ENCODE measurements at regions not wholly inside any gene's neighbourhood (a gene's known extent, or its start where the extent isn't known, plus 50 kb on each side); places are given as distances from the start of the nearest gene placed in this dataset.
"Not testable (repeated sequence)": the region's sequence is repeated elsewhere in the genome, so short reads cannot be mapped to it uniquely, and the experiment has no call there.

DNA sequence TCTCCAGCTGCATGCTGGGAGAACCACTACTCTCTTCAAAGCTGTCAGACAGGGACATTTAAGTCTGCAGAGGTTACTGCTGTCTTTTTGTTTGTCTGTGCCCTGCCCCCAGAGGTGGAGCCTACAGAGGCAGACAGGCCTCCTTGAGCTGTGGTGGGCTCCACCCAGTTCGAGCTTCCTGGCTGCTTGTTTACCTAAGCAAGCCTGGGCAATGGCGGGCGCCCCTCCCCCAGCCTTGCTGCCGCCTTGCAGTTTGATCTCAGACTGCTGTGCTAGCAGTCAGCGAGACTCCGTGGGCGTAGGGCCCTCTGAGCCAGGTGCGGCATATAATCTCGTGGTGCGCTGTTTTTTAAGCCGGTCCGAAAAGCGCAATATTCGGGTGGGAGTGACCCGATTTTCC is 215.0 kb downstream of the STIM2 start:
- DNase-seq = not testable (repeated sequence)

DNA sequence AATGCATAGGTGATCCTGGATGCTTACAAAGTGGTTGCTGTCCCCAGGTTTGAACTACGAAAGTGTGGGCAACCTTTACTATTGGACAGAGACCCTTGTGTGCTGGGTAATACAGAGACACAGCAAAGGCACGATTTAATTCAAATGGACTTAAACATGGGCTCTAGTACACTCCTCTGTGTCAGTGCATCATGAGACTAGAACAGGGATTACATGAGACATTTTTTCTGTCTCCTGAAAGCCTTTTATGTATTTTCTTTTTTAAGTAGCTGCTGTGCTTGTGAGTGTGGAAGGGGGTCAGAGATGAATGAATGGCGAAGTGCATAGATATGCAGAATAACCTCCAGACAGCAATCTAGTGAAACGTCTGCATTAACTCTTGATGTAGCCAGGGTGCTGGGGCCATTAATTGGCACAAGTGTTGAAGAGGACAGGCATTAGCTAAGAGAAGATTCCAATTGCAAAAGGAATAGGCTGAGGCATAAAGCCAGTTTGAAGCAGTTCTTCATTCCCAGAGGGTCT is 218.4 kb downstream of the STIM2 start:
- DNase-seq = no peak

DNA sequence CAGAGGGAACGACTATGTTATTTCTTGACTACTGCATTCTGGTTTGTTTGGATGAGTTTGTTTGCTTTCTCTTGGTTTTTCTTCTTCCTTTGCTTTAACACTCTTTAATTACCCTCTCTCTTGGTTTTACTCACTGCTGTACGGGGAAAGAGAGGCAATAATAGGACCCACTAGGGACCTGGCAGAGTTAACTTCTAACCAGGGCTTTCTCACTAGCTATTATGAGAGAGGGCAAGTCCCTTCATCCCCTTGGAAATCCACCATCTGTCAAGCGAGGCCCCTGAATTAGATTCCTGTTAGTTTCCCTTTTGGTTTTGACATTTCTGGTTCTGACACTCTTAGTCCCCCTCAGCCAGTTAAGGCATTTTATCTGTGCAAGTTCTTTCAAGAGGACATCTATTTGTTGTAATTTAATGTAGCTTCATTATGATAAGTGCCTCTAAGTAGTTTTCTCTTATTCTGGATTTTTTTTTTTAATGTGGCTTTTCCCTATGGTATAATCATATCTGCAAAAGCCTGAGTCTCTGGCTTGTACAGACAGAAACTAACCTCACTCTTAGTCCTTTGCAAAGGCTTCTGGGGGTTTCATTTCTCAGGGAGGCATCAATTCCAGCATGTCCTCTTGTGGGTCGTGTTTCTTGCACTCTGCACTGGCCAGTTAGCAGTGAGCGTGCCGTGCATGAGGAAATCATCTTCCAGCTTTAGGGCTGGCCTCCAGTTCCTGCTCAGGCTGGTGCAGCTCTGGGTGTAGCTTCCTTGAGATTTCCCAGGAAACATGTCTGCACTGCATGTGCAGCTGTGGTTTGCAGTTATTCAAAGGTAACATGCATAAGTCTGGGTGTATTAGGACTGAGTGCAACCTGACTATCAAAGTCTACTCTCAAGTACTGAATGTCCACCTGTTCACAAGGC is 221.3 kb downstream of the STIM2 start:
- no peak for DNase-seq

DNA sequence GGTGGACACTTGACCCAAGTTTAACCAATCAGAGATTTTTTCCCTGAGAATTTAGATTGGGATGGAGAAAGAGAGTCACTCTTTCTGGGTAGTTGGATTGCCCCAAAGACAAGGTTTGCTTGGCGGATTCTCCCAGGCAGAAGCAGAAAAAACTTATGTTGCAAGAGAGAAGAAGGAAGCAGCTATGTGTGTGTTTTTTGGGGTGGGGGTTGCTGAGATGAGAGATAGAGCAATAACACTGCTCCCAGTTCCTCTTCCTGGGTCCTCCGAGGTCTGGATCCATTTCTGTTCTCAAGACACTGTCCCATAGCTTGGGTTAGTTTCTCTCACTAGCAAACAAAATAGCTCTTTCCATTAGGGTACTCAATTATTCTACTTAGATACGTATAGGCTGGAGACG is 222.1 kb downstream of the STIM2 start:
- DNase-seq = no peak

DNA sequence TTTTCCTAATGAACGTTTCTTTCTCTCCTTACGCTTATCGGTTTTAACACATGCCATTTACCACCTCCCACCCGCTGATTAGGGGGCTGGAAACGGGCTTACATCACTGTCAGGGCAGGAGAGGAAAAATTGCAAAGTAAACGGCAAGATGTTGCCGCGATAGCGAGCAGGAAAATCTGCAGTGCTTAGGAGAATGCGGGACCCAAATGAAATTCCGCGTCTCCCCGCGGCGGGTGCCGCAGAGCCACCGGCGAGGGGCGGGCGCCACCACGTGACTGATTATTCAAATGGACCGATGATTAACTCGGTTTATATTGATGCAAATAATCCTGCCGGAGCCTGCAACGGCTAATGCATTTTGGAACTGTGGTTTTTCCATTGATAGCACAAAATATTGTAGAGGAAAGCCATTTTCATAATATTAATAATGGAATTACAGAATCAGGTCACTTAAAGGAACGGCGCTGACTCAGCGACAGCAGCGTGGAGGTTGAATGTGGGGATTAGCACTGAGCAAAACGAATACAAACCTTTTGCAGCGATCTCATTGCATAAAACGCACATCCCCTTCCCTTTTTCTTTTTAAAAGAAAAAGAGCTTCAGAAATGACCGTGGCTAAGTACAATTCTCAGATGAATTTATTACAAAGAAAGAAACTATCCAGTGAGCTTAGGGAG is 224.2 kb downstream of the STIM2 start:
- no peak for DNase-seq

DNA sequence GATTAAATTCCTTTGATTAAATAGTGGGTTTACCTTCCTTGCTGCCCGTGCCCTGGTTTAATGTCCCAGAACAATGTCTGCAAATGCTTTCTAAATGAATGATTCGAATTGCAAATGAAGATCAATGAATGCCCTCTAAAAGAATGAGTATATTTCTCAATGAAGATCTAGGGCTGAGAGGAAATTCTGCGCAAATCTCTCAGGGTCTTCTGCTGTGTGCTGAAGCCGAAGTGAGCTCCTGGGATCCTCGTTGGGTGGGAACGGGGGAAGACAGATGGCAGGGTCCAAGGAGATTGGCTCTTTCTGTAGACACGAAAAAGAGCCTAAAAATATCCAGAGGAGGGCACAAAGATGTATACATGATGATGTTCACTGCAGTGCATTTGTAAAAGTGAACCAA is 224.8 kb downstream of the STIM2 start:
- no peak for DNase-seq

DNA sequence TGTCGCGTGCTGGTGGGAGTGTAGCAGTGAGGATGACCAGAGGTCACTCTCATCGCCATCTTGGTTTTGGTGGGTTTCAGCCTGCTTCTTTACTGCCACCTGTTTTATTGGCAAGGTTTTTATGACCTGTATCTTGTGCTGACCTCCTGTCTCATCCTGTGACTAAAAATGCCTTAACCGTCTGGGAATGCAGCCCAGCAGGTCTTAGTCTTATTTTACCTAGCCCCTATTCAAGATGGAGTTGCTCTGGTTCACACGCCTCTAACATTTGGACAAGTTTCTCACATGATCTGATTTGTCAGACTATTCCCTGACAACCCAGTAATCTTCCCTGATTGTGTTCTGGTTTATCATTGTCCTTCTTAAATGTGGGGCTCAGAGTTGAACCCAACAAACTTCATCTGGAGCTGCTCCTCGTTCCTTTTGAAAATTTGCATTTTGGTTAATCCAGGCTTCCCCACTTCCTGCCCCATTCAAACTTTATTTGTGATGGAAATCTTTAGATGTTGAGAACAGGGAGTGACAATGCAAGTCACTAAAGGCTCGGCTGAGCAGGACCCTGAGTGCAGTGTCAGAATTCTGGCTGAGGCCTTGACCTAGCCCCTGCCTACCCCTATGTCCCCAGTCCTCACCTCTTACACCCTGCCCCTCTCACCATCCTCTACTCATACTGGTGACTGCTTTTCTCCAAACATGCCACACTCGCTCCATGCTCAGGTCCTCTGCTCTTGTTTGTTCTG is 226.8 kb downstream of the STIM2 start:
- DNase-seq = no peak

DNA sequence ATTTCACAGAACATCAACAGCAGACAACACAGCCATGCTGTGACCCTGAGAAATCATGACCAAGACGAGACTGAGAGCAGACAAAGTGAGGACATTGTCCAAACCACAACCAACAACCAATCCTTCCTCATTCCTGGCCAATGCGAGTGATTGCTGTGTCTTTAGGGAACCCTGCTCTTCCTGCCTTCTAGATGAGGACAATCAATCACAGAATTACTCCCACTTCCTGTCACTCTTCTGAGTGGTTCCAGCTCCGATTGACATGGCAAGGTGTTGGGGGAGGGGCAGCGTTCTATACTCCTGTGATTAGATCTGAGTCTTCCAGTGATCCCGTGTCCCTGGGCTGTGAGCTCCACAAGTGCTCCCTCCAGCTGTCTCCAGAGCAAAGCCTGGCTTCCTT is 227.8 kb downstream of the STIM2 start:
- no peak for DNase-seq

DNA sequence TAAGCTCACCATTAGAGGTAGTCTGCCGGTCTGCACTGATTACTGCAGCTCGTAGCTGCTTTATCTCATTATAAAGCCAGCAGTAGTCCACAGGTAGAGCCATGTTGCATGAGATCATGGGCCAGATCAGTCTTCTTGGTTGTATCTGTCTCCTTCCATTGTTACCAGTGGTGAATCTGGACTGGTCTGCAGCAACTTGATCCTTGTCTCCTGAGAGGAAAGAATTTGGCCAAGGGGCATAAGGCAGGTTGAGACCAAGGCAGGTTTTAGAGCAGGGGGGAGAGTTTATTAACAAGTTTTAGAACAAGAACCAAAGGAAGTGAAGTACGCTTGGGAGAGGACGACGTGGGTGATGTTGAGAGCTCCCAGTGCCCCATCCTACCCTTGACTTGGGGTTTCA is 228.5 kb downstream of the STIM2 start:
- no peak for DNase-seq

DNA sequence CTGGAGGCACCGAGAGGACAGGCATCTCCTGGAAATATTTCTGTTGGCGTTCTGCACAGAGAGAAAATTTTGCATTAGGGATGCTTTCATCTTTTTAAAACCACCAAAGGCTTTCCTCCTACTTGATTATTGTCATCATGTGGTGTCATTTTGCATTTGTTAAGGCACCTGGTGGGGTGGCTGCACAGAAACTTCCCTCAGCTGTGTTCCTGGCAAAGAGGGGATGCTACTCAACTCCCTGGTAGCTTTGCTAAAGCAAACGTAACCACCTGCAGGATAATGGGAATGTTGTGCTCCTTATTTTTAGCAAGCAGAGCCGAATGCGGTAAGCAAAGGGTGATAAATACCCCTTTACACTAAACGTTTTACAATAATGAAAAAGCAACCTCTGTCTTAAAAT is 229.8 kb downstream of the STIM2 start:
- DNase-seq = no peak

DNA sequence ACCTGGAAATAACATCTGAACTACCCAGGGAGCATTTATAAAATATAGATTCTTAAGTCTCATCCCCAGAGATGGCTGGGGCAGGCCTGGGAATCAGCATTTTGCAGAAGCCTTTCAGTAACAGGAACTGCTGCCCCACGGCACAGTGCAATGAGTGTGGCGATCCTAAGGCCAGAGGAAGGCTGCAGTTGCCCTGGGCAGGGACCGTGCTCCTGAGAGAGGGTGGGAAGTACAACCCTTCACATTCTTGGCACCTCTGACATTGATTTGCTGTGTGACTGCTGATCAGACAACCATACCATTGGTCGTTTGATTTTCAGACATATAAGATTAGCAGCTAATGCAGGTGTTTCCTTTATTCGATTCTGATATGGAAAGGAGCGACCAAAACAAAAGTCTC is 233.6 kb downstream of the STIM2 start:
- no peak for DNase-seq

DNA sequence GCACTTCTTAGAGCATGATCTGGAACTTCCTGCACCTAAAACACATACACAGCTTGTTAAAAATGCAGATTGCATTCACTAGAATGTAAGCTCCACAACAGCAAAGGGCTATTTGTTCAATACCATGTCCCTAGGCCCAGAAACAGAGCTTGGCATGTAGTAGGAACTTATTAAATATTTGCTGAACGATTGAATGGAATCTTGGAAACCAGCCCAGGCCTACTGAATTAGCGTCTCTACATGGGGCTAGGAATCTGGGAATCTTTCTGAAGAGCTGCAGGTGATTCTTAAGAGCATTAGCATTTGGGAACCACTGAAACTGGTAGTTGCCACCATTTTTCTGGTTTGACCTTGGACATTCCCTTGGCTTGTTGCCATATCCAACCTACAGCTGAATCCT is 234.1 kb downstream of the STIM2 start:
- no peak for DNase-seq

DNA sequence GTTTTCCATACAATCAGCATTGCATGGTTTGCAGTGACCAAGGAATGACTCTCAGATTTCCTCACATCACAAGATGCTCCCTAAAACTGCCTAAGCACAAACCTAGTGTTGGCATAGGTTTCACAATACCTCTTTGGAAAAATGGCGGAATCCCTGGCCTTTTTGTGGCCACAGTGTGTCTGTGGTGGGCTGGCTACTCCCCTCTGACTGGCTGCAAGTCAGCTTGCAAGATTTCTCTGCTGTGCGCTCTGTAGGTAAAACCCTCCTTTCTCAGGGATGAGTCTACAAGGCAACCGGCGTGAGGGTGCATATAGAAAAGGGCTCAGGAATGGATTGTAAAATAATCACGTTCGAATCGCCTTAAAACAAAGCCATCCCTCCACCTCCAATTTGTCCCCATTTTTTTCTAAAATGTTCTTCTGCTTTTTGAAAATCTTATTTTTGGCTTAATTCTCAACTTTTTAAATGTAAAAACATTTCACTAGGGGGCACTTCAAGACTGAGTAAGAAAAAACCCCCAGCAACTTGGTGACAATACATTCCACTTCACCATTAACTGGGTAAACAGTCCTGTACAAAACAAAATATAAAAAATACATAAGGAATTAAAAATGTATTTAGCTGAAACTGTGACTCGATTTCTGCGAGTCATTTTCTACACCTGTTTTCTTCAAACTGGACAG is 235.6 kb downstream of the STIM2 start:
- DNase-seq = no peak

DNA sequence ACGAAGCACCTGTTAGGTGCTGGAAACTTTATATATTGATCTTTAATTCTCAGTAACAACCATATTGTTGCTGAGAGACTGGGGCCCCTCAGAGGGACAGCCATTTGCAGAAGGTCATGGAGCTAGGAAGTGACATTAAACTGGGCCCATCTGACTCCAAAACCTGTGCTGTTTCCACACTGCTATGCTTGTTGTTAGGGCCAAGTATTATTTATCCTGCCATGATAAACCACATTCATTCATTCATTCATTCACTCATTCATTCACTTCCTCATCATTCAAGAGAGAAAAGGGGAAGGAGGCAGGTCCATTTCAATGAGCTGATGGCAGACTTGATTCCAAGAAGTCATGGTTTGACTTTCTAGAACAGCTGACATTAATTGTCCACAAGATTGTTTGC is 237.4 kb downstream of the STIM2 start:
- DNase-seq = no peak

DNA sequence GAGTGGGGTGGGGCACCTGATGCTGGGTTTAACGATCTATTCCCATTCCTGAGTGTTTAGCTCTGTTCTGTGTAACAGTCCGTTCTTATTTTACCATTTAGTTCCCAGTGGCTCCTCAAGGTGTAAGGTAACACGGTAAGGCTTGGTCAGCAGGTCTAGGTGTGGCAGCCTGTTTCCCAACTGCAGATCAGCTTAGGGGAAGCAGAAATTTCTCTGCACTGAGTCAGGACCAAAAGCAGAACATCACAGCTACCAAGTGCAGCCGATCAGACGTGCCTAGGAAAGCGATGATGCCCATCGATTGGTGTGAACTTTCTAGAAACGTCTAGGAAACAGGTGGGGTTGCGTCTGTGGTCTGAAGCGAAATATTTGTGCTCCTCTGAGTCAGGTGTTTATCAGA is 240.1 kb downstream of the STIM2 start:
- DNase-seq = no peak

DNA sequence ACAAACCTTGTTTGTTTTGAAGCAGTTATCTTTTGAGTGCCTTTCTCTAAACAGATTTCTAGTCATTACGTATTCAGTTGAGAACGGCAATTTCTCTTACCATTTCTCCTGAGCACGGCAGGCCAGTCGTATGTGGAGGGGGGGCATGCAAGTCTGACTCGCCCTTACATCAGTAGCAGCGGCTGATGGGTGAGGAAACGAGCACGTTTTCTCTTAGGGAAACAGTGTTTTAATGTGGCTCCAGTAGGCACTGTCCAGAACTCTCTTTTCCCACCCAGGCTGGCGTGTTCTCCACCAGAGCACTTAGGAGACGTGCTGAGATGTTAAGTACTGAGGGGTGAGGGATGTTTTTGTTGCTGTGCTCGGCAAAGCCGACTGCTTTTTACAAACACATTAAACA is 240.5 kb downstream of the STIM2 start:
- DNase-seq = no peak

DNA sequence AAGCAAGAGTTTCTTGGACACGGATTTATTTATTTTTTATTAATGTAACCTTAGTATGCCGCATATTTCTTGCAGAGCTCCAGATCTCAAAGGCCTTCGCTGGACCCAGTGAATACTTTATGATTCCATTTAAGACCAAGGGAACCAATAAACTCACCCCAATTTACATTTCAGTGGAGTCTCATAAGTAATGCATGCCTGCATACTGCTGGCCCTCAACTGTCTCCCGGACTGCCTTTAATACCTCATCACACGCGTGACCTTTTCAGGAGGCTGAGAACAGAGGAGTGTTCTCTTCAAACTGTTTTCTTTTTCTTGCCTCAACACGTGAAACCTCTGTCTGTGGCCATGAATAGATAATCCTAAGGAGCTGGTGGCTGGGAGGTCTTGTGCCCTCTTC is 240.9 kb downstream of the STIM2 start:
- no peak for DNase-seq

DNA sequence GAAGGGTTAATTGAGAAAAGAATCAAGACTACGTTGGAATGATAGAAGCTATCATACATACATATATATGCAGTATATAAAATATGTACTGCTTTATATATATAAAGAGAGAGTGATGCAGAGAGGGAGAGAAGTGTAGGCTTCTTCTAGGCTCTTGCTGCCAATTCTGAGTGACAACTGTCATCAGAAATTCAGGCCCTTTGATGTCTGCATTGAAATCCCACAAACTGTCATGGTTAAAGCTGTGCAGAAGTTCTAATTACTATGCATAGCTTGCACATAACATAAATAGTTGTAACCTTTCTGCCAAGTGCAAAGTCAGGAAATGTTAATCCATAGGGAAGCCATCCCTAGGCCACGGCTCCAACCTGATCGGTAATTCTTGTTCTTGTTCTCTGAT is 251.0 kb downstream of the STIM2 start:
- no peak for DNase-seq

DNA sequence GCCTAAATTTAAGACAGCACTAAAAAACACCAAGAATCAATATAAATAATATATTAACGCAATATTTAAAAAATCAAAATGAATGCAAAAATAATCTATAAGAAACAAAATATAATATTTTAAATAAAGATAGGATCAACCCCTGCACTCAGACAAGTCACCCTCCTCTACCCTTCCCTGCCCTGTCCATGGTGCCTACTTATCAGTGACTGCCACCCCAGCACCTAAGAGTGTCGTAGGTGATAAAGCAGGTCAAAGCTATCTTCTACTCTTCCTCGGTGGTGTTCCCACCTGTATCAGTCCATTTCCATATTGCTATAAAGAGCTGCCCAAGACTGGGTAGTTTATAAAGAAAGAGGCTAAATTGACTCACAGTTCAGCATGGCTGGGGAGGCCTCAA is 251.9 kb downstream of the STIM2 start:
- DNase-seq = no peak

DNA sequence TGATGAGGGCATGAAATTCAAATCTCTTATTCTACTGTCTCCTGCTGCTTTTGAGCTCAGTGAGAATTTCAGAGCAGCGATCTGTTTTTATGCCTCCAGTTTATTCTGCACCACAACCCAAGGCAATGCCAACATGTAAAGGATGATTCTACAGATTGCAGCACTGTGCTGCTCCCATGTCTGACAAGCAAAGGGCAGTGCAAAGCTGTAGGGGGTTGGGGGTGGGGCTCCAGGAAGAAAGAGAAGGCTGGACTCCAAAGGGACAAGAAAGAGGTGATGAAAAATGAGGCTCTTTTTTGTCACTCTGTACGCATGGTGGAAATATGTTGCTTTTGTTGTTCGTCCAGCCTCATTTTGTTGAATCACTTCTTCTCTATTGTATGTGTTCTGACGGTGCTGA is 254.6 kb downstream of the STIM2 start:
- DNase-seq = no peak

DNA sequence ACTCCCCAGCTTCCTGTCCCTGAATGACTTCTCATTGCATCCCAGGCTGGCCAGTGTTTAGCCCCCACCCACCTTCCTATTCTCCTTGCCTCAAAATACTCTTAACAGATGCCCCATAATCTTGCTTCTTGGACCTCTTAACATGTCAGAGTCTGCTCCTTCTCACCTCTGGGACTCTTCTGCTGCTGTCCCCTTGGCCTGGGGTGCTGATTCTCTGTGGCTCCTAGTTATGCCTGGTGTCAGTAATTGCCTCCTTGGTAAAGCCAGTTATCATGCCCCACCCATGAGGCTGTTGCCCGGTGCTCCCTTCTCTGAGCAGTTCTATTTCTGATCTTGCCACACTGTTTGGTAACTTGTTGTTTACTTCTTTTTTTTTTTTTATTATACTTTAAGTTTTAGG is 256.8 kb downstream of the STIM2 start:
- no peak for DNase-seq

DNA sequence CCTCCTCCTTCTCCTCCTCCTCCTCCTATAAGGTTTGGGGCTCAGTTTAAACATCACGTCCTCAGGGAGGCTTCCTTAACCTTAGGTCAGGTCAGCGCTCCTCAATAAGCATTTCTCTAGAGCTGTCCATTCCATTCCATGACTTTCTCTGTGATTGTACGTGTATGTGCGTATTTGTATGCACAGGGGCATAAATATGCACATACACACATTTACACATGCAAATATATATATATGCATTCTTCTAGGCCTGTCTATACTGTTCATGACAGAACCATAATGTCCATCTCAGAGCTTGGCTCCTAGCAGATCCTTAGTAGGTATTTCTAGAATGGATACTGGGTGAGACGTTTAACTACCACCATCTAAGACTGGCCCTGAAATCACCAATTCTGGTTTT is 258.6 kb downstream of the STIM2 start:
- DNase-seq = no peak

DNA sequence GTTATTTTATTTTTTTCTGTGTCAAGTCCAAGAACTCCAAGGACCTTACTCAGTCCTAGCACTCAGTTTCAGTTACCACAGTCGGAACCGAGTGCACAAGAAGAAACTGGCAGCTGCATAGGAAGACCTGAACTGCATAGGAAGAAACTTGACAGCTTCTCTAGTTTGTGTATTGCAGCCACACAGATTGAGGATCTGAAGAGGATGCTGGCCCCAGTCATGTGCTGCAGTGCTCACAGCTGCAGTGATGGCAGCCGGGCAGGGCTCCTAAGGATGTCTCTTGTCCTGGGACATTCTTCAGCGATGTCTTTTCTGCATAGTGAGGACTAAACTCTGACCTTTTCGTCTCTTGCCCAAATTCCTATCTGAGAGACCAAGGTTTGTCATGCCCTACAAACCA is 261.2 kb downstream of the STIM2 start:
- DNase-seq = no peak
